Activated CD4-positive, alpha-beta T cell treated with anti-CD3 and anti-CD28 coated beads for 48 hours (primary cell): ENCODE measurements at regions not wholly inside any gene's neighbourhood (a gene's known extent, or its start where the extent isn't known, plus 50 kb on each side); places are given as distances from the start of the nearest gene placed in this dataset.
"Not testable (repeated sequence)": the region's sequence is repeated elsewhere in the genome, so short reads cannot be mapped to it uniquely, and the experiment has no call there.

Experiments used
- DNase-seq: peaks from one replicate; pipeline ENCODE4 v3.0.0-alpha.2; 2020

DNA sequence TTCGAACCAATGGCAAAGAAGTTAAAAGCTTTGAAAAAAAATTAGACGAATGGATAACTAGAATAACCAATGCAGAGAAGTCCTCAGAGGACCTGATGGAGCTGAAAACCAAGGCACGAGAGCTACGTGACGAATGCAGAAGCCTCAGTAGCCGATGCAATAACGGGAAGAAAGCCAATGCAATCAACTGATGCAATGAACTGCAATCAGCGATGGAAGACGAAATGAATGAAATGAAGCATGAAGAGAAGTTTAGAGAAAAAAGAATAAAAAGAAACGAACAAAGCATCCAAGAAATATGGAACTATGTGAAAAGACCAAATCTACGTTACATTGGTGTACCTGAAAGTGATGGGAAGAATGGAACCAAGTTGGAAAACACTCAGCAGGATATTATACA is 52.6 kb upstream of the MRPS30 start:
- DNase-seq, result not testable (repeated sequence)

DNA sequence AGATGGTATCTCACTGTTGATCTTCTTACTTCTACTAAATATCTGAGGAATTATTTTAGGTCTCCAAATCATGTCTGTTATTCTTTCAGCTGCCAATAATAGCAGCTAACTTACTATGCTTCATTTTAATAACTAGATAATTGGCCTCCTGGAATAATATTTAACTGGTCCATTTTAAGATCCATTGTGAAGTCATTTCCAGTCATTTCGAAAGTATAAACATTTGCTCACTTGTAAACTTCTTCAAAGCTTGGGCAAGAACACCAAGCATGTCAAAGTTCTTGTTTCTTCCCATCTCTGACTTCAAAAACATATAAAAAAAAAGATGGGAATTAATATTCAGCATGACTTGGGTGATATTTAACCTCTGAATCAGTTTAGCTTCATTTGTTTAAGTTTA is 61.4 kb upstream of the MRPS30 start:
- DNase-seq, result no peak

DNA sequence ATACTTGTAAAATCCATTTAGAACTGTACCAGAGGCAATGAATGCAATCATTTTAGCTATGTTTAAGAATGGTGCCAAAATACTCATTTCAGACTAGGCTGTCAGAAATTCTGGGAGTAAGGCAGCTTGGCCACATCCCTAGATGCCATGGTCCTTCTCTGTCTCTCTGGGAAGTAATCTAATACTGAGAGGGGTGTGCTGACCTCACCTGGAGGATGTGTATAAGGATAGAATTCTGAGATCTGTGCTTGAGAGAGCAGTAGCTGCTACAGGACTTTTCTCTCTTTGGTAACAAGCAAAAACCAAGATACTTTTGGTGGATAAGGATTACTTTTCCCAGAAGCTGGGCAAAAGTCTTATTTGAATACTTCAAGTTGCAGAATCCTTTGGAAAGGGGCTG is 68.1 kb upstream of the MRPS30 start:
- DNase-seq, result no peak

DNA sequence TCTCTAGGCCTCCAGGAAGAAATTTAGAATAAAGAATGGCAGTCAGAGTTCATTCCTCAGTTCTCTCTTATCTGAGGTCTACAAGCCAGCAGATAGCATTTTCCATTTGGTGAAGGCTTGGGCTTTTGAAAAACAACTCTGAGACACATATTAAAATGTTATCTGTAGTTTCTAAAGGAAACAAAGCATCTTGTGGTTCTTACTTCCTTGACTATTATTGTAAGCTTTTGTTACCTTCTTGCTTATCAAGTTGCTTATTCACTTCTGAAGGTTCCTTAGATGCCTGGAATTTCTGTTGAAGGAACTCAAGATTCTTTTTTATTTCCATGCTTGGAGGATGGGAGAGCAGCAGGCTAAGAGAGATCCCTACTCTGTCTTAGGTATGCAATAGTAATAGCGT is 79.2 kb upstream of the MRPS30 start:
- DNase-seq, result no peak

DNA sequence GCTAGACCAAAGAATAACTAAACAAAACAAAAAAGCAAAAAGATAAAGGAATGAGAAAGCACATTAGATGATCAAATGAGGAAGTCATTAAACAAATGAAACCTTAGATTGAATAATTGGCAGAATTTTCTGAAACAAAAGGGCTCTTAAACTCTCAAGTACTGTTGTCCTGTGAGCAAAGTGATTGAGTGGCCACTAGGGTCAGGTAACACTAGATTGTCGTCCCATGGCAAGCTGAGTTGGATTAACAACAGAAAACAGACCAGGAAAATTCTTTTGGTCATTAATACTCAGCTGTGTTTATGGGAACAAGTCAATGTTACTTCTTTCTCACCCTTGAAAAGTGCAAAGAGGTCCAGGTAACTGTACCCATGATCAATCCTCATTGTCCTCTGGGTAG is 81.6 kb upstream of the MRPS30 start:
- no peak for DNase-seq

DNA sequence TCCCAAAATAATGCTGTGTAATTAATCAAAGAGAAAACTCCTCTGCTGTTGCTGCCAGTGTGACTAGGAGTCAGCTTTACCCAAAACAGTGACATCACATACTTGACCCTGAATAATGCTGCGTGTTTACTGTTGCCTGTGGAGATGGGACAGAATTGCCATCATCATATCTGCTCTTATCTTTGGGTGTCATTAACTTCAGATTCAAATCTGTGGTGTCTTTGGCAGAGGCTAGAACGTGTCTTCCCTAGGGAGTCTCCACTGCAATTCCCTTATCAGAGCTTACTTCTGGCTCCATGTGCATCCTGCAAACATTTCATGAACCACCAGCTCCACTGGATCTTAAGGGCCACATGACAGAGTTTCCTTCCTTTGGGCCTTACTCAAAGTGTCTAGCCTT is 88.9 kb upstream of the MRPS30 start:
- DNase-seq, result no peak

DNA sequence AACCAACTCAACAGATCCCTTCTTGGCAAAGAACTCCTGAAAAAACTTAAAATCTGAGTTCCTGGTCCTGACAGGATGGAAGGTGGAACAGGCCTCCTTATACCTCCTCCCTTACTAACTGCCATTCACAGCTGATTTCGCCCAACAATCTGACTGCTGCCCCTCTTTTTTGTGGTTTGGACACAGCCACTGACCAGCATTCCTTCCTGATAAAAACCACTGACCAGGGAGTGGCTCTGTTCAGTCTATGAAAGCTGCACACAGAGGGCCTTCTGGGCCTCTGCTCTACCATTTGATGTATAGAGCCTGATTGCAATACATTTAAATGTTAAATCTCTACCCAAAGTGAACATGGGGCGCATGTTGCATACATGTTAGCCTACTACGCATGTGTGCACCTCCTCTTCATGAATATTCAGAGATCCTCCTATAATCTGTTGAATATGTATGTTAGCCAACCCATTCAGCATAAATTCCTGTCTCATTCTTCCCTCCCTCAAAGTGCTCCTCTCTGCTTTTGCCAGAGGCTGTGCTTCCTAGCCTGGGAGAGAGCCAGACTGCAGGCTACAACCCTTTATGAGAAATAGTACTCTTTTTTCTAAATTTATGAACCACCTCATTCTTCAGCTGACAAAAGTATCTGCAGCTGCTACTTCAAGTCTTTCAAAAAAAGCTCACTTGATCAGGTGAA is 93.7 kb upstream of the MRPS30 start:
- DNase-seq, result no peak

DNA sequence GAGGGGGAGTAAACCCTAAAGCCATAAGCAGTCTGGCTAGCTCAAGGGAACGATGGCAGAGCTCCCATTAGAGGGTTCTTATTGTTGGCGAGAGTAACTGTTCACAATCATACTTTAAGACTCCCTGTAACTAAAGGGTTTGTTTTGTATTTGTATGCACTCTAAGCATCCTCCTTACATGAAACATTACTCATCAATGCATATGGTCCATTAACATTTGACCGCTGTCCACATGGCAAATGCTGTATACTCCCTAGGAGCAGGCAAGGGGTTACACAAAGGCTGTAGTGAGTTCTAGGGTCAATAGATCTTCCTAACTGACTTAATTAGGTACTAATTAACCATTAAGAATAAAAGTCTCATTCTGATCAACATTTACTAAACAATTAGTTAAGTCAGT is 95.3 kb upstream of the MRPS30 start:
- DNase-seq, result no peak

DNA sequence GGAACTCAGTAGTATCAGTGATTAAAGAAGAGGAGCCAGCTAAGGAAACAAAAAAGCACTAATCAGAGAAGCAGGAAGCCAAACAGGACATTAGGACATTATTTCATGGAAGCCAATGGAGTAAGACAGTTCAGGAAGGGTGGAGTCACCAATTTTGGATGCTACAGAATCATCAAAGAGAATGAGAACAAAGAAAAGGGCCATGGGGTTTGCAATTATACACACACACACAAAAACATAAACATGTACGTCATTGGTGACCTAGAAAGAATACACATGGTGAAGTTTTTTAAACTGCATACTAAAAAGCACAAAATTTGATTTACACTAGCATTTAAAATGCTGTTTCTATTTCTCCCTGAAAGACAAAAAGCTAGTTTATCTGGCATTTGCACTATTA is 96.8 kb upstream of the MRPS30 start:
- no peak for DNase-seq

DNA sequence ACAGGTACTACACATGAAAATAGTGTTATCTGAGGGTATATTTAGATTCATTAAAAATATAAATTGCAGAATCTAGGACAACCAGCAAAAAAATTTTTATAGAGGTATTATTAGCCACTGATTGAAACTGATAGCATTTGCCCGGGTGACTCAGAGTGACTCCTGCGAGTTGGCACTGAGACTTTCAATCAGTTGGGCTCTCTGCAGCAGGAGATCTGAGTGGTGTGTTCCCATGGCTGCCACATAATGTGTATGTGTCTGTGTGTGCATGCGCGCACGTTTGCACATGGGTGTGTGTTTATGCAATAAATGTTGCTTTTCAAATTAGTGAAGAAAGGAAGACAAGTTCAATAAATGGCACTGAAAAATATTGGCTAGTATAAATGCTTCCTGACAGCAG is 100.1 kb upstream of the MRPS30 start:
- no peak for DNase-seq

DNA sequence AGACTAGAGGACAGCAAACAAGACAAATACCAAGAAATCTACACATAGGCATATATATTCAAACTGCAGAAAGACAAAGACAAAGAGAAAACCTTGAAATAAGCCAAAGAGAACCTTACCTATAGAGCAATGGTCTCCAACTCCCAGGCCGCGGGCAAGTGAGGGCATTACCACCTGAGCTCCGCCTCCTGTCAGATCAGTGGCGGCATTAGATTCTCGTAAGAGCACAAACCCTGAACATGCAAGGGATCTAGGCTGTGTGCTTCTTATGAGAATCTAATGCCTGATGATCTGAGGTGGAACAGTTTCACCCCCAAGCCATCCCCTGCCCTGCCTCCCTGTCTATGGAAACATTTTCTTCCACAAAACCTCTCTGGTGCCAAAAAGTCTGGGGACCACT is 101.0 kb upstream of the MRPS30 start:
- DNase-seq, result no peak

DNA sequence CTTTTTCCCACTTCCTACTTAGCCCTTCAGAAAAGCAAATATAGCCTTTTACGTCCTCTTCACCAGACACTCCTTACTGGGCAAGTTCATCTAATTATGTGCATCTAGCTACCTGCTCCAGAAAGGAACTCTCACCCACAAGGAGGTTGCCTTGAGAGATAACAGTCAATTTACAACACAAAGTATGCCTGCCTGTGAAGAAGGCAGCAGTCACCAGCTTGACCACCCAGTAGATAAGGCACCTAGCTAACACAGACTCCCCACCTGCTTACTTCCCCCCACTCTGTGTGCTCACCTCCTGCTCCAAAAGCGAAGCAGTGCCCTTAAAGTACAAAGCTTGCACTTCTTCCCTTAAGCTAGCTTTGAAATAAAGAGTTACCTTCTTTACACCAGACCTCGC is 111.7 kb upstream of the MRPS30 start:
- no peak for DNase-seq

DNA sequence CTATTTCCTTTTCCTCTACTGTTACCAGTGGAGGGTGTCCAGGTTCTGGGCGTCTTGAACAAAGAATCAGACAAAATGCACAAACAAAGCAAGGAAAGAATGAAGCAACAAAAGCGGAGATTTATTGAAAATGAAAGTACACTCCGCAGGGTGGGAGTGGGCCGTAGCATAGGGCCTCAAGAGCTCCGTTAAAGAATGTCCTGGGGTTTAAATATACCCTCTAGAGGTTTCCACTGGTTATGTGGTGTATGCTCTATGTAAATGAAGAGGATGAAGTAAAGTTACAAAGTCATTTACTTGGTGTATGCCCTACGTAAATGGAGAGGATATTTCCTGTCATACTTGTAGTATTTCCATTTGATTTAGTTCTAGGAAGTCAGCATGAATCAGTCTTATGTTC is 113.5 kb upstream of the MRPS30 start:
- DNase-seq, result no peak

DNA sequence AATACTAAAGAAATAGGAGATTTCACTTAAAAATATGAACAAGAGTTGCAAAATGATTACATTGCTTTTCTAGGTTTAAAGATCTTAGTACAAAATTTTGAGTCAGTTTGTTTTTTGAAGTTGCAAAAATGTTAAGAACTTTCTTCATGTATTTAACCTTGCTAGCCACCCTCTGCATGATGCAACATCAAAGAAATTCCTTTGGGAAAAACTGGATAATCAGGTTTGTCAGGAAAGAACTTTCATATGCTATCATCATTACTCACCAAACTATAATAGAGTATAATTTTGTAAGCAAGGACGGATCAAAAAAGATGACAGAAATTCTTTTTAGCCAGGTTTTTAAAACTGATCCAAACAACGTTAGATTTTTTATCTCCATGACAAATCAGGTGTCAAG is 116.9 kb upstream of the MRPS30 start:
- DNase-seq, result no peak

DNA sequence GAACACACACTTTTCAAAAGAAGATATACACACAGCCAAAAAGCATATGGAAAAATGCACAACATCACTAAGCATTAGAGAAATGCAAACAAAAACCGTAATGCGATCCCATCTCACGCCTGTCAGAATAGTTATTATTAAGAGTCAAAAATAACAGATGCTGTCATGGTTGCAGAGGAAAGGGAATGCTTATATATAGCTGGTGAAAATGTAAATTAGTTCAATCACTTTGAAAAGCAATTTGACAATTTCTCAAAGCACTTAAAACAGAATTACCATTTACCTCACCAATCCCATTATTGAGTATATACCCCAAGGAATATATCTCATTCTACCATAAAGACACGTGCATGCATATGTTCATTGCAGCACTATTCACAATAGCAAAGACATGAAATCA is 126.8 kb upstream of the MRPS30 start:
- DNase-seq, result no peak

DNA sequence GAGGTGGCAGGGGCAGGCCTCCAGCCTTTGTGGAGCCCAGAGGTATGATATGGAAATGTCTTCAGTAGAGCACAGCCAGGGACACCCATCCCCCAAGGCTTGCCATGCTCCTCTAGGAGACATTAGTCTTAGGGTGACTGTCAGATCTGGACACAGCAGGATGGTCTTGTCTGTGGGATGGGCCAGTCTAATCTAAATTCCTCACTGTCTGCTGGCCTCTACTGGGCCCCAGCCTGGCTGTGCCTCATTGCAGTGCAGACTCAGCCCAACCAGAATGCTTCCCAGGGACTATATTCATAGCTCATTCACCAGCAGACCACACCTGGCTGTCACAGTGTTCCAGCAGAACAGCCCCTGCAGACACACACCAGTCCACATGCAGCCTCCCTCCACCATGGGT is 129.5 kb upstream of the MRPS30 start:
- no peak for DNase-seq

DNA sequence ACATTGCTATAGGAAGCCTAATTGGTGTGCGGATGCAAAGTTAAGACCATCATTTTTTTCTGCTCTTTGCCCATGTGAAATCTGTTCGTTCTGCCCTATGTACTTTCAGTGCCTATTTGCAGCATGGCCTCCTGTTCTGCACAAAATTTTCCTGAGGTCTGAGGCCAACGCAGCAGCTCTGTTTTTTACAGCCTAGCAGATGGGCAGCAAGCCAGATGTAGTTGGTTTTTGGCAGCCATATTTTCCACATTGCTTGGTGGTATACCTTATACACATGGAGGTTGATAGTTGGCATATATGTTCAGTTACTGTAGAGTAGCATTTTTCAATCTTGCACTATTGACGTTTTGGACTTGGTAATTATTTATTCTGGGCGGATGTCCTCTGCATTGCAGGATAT is 133.5 kb upstream of the MRPS30 start:
- no peak for DNase-seq

DNA sequence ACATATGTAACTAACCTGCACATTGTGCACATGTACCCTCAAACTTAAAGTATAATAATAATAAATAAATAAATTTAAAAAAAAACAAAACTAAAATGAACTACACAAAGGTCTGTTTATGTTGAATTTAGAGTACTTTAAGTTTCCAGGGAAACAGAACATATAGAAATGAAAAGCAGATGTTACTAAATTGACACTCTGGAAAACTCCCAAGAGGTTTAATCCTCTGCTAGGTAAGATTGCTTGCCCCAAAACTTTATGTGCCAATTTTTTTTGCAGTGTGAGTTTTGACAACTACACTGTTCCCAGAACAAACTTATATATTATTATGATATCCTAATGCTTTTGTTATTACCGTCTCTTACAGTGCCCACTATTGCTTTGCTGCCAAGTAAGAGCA is 134.3 kb upstream of the MRPS30 start:
- DNase-seq, result no peak

DNA sequence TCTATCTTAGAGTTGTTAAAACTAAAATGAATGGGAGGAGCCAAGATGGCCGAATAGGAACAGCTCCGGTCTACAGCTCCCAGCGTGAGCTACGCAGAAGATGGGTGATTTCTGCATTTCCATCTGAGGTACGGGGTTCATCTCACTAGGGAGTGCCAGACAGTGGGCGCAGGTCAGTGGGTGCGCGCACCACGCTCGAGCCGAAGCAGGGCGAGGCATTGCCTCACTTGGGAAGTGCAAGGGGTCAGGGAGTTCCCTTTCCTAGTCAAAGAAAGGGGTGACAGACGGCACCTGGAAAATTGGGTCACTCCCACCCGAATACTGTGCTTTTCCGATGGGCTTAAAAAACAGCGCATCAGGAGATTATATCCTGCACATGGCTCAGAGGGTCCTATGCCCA is 140.3 kb upstream of the MRPS30 start:
- DNase-seq, result not testable (repeated sequence)

DNA sequence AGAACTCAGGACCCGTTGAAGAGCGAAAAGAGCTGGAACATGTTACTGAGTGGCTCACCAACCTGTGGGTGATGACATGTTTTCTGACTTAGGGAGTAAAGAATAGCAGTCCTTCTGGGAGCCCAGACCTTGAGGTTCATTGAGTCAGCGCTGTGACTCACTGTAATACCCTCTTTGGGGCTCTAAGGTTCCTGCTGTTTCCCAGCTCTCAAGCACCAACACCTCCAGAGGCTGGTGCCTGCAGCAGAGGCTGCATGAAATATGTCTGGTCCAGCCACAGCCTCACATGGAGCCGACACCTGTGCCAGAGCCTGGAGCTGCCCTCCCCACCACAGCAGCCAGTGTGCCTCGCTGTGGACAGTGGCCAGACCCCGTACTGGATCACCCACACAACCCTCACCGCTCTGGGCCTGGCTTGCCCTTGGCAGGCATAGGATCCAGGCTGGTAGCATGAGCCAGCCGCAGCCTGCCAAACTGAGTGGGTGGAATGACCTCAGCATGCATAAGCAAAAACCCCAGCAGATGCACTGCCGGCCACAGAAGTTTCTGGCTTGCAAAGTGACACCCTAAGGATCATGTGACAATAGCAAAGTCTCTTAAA is 143.5 kb upstream of the MRPS30 start:
- no peak for DNase-seq

DNA sequence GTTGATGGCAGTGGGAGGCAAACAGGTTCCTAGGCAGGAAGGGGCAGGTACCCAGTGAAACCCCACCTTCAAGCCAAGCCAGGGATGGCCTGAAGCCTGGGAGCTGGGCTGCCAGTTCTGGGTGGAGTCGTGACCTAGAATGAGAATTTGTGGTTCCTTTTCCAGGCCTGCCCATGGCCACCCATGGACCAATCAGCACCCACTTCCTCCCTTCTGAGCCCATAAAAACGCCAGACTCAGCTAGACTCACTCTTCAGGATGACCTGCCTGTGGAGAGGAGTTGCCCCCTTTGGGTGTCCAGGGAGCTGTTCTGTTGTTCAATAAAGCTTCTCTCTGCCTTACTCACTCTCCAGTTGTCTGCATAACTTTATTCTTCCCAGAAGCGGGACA is 144.0 kb upstream of the MRPS30 start:
- no peak for DNase-seq

DNA sequence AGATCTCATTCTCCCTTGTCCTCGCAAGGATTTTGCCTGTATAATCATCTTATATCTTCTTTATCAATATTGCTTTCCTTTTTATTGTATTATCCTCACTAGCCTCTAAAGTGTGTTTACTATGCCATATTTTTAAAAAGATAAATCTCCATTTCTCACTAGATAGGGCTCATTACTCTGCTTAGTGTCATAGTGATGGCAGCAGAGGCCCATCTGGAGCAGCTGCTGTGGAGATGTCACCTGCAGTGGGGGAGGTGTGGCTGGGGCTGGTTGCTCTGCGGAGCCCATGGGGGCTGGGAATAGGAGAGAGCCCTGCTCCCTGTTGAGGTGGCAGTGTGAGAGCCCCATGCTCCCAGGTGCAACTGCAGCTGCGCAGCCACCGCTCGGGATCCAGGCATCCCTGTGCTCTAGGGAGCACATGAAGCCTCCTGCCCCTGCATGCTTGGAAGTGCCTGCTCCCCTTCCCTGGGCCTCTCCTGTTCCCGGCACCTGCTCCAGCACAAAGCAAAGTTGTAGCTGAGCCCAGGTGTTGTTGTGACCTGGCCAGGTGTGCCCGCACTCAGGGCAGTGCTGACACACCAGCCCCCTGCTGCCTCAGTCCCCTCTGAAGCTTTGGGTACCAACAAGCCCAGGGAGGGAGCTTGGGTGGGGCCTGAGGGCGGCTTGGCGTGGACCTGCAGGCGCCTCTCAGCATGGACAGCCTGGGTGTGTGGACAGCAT is 144.6 kb upstream of the MRPS30 start:
- no peak for DNase-seq

DNA sequence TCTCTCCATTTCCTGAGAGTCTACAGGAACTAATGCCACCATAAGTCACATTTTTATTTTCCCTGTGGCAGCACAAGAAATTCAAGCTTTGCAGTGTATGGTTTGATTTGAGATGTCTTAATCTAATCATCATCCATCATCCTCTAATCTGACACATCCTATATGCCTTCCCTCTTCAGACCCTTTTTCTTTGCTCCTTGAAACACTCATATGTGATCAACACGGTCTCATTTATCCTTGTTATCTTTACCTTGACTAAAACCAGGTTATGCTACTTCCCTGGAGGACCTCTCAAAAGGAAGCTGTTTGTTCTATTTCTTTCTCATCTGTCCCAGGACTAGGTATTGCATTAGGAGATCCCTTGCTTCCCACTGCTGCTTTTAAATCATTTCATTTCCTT is 146.9 kb upstream of the MRPS30 start:
- no peak for DNase-seq

DNA sequence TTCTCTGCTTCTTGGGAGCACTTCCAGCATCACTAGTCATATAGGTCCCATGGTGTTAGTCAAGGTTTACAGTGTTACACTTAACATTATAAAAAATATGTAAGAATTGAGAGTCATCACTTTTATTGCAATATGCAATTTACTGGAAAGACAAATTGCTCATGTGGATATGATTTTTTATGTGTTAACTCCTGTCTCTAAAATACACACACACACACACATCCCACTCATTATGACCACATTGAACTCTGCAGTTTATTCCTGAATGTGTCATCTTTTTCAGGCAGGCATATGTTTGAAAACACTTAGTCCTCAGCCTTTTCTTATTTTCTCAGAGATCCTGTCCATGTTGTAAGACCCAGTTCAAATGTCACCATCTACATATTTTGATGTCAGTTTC is 148.5 kb upstream of the MRPS30 start:
- DNase-seq, result no peak

DNA sequence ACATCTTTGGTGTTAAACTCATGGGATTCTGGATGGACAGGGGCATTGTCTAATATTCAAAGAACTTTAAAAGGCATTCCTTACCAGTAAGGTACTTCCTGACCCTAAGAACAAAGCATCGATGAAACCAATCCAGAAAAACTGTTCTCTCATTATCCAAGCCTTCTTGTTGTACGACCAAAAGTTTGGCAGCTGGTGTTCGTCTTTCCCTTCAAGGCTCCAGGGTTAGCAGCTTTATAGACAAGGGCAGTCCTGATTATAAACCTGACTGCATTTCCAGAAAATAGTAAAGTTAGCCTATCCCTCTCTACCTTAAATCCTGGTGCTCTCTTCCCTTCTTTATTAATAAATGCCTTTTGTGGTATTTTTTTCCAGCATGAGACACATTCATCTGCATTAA is 149.4 kb upstream of the MRPS30 start:
- no peak for DNase-seq
